ENCODE measurements at regions not wholly inside any gene's neighbourhood (a gene's known extent, or its start where the extent isn't known, plus 50 kb on each side); places are given as distances from the start of the nearest gene placed in this dataset.

DNA sequence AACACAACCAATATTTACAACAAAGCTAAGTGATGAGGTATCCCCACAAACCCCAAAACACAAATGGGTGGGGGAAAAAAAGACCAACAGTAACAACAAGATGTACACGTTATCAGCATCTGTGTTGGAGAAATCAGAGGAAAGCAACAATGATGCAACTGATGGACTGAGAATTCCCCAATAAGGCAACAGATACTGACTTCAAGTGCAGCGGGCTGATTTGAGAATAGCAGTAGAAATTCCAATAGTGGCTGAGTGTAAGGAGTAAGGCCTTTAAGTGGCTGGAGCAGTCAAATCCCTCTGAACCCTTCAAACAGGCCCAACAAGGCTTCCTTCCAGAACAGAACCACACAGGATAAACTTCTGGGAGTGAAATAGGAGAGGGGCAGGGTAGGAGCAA, 97.6 kb downstream of the TM2D1 start:
- DNase-seq (ENCODE audit: low spot score) = no peak

DNA sequence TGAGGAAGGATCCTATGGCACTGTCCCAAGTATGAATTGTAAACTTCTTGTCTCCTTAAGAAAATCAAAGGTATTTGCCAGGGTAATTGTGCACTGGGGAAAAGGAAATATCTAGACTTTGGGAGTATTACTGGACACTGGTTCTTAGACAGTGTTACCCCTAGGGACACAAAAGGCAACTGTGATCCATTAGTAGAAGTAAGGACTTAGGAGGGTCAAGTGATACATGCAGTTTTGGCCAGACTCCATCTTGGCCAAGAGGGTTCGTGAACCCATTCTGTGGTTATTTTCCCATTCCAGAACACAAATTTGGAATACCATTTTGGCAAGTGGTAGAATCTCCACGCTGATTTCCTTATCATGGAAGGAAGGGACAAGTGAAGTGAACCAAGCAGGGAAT, 98.1 kb downstream of the TM2D1 start:
- no peak for DNase-seq (ENCODE audit: low spot score)

DNA sequence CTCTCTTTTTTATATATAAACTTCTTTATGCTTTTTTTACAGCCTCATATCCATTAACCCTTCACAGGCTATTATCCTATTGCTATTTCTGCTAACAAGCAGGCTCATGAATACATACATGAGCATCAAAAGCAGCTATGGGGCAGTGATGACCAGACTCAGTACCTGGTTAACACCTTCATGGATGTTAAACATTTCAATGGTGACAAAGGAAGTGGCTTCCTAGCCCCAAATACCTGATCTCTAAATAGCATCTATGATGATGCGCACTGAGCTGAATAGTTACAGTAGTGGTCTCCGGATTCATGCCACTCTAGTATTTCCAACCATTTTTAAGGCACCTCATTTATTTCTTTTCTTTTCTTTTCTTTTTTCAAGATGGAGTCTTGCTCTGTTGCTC, 101.1 kb downstream of the TM2D1 start:
- no peak for DNase-seq (ENCODE audit: low spot score)

GRCh38 chr1:61620536-61620935, 104.4 kb downstream of the TM2D1 start:
- DNase-seq (ENCODE audit: low spot score) = no peak

DNA sequence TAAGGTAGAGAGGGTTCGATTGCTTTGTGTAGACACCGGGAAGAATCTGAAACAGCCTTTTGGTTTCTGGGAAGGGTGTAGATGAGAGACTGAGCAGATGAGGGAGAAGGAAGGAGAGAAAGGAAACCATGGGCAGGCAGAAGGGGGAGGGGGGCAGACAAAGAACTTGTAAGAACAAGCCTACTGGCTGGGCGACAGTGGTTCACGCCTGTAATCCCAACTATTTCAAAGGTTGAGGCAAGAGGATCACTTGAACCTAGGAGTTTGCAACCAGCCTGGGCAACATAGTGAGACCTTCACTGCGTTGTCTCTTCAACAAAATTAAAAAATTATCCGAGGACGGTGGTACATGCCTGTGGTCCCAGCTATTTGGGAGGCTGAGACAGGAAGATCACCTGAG, 106.2 kb downstream of the TM2D1 start:
- DNase-seq (ENCODE audit: low spot score) = no peak

DNA sequence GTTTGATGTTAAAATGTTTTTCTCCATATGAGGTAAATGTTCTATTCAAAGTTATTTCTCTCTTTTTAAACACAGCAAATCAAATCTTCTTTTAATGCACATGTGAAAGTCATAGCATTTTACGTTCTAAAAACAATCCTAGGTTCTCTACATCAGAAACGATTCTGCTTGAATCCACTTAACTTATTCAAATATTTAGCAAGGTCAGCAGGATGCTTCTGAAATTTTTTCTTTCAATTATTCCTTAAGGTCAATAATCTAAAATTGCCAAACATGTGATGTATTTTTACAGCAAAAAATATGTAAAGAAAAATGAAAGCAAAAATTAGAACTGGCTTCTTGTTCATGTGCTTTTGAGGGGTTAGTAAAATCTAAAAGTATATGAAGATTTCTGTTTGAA, 106.7 kb downstream of the TM2D1 start:
- no peak for DNase-seq (ENCODE audit: low spot score)

DNA sequence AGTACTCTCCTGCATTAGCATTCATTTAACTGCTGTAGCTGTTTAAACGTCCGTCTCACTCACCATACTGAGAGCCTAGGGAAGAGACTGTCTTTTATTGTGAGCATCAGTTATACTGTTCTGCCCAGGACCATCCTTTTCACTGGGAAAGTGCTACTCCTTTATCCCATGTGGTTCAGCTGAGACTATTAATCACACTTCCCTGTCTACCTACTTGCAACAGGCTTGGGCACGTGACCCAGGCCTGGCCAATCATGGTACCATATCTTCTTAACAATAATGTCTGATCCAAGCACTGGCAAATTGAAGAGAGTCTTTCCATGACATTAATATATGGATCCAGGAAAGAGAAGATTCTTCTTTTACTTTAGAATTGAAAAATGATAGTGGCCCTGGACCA, 108.1 kb downstream of the TM2D1 start:
- no peak for DNase-seq (ENCODE audit: low spot score)

- DNase-seq (ENCODE audit: low spot score) = no peak
Measured at GRCh38 chr1:61612602-61613001, 112.3 kb downstream of the TM2D1 start.

DNA sequence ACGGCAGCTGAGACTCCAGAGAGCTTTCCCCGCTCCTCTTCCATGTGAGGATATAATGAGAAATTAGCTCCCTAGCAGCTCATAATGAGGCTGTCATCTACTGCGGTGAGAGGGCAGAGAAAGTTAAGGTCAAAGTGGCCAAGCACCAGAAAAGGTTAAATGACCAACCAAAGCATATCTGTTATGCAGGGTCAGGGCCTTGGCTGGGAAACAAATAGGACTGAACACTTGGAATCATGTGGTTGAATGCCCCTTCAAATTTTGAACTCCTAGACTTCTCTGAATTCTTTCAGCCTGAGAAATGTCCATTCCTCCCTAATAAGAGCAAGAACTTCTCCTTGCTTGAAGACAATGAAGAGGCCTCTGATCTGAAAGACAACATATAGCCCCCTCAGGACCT, 115.9 kb downstream of the TM2D1 start:
- DNase-seq (ENCODE audit: low spot score) = no peak

GRCh38 chr1:61607448-61607847, 117.5 kb downstream of the TM2D1 start:
- DNase-seq (ENCODE audit: low spot score) = no peak

GRCh38 chr1:61606448-61607312, 118.3 kb downstream of the TM2D1 start:
- DNase-seq (ENCODE audit: low spot score) = no peak

DNA sequence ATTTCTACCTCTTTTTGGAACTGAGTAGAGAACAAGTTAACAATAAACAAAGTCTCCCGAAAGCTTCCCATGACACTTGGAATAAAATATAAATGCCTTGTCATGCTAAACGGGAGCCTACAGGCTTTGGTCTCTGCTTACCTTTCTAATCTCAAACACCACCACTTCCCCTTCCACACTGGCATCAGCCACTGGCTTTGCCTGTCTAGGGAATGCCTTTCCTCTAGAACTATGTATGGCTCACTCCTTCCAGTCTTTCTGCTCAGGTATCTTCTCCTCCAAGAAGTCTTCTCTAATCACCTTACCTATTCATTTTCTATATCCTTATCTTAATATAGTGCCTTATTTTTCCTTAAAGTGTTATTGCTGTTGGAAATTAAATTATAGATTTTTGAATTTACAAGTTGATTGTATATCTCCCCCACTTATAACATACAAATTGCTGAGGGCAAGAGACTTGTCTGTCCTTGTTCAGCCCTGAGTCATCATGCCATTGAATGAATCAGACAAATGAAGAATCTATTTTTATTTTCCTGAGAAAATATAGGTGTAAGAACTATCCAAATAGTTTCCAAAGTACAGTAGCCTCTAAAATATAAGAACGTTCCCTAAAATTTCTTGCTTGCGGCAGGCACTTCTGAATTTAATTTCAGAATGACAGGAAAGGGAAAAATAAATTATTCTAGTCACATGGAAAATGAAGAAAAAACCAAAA, 119.2 kb downstream of the TM2D1 start:
- no peak for DNase-seq (ENCODE audit: low spot score)

GRCh38 chr1:61604684-61605083, 120.3 kb downstream of the TM2D1 start:
- no peak for DNase-seq (ENCODE audit: low spot score)

DNA sequence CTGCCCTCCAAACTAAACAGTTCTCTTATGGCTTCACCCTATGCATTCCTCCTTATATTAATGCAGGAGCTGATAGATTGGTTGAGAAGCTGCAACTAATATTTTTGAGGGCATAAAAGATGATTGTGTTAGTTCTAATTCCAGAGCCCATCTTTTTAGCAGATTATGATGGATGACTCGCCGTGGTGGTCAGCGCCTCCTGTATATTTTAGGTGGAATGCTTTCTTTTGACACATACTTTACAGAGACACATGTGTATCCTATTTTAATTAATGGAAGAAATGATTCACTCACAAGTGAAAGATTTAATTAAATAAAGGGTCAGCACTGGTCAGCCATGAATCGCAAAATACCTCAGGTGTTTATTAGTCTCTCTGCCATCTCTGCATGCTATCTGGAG, 120.7 kb downstream of the TM2D1 start:
- DNase-seq (ENCODE audit: low spot score) = no peak

DNA sequence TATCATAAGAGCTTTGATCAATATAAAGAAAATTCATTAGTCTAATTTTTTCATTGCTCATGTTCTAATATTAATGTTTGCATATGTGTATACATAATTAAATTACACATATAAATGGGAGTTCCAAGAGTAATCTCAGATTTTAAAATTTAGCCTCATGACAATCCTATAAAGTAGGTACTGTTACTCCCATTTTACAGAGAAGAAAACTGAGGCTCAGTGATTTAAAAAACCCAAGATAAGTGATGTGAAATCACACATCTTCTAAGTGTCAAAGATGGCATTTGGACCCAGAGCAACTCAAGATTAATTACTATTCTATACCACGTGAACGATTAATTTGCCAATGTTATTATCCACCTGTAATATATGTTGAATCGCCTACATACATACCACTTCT, 122.3 kb downstream of the TM2D1 start:
- DNase-seq (ENCODE audit: low spot score) = no peak

DNA sequence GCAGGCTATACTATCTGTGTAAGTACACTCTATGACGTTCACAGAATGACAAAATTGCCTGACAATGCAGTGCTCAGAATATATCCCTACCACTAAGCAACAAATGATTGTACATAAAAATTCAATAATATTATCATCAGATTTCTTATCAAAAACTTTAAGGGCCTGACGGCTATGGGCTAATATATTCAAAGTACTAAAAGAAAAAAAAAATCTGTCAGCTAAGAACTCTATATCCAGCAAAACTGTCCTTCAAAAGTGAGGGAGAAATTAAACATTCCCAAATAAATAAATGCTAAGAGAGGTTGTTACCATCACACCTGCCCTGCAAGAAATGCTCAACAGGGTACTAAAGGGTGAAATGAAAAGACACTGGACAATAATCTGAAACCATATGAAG, 127.3 kb downstream of the TM2D1 start:
- no peak for DNase-seq (ENCODE audit: low spot score)

DNA sequence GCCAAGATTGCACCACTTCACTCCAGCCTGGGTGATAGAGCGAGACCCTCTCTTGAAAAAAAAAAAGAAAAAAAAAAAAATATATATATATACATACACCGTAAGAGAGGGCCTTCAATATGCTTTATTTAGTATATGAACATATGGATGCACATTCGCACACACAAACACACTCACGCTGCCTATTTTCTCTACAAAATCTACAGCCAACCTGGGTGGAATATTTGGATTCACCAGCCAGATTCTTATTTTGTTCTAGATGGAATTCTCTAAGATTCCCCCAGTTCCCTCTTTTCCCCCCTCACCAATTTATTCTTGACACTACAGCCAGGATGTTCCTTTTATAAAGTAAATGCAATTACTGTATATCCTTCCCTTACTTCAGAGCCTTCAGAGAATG, 131.6 kb downstream of the TM2D1 start:
- DNase-seq (ENCODE audit: low spot score) = no peak

- DNase-seq (ENCODE audit: low spot score) = no peak
Measured at GRCh38 chr1:61591351-61591750, 133.6 kb downstream of the TM2D1 start.

- DNase-seq (ENCODE audit: low spot score) = peak; percentile 81
Measured at GRCh38 chr1:61588736-61589672, 135.9 kb downstream of the TM2D1 start.

DNA sequence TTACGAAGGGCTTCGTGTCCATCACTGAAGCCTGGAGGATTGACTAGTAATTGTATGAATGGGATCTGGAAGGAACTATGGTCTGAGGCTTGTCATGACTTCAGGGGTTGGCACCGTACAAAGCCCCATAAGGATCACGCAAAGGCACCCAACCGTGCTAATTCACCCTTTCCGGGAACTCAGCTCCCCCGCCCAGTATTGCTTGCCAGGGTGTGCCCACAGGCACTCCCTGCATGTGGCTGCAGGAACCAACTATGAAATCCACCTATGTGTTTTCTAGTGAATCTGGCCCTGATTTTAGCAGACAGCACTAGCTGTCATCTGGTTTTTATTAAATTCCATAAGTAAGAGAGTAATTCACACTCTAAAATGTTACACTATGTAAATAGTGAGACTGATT, 139.2 kb downstream of the TM2D1 start:
- DNase-seq (ENCODE audit: low spot score) = no peak

GRCh38 chr1:61583703-61584102, 141.2 kb downstream of the TM2D1 start:
- no peak for DNase-seq (ENCODE audit: low spot score)

GRCh38 chr1:61581251-61581650, 143.7 kb downstream of the TM2D1 start:
- DNase-seq (ENCODE audit: low spot score) = no peak

Data from HT-29 (cell line).